ENCODE measurements at regions not wholly inside any gene's neighbourhood (a gene's known extent, or its start where the extent isn't known, plus 50 kb on each side); places are given as distances from the start of the nearest gene placed in this dataset.

- DNase-seq (ENCODE audit: low read depth): peak; percentile 89
These were observed 80.5 kb upstream of the SLC24A5 start for GRCh38 chr15:48040166-48040817.

- DNase-seq (ENCODE audit: low read depth): no peak
These were observed 79.3 kb upstream of the SLC24A5 start for GRCh38 chr15:48041454-48041853.

GRCh38 chr15:48046813-48047438, 73.9 kb upstream of the SLC24A5 start:
- DNase-seq (ENCODE audit: low read depth): no peak

GRCh38 chr15:48049736-48050135, 71.1 kb upstream of the SLC24A5 start:
- DNase-seq (ENCODE audit: low read depth): no peak

GRCh38 chr15:48052946-48053345, 67.8 kb upstream of the SLC24A5 start:
- DNase-seq (ENCODE audit: low read depth): peak; percentile 88

- DNase-seq (ENCODE audit: low read depth): no peak
These were observed 62.4 kb upstream of the SLC24A5 start for GRCh38 chr15:48058371-48058770.

GRCh38 chr15:48059791-48060190, 61.0 kb upstream of the SLC24A5 start:
- no peak for DNase-seq (ENCODE audit: low read depth)

- DNase-seq (ENCODE audit: low read depth): peak; percentile 42
These were observed 60.4 kb upstream of the SLC24A5 start for GRCh38 chr15:48060396-48060795.

GRCh38 chr15:48061605-48062004, 59.2 kb upstream of the SLC24A5 start:
- DNase-seq (ENCODE audit: low read depth): no peak

GRCh38 chr15:48062148-48062872, 58.5 kb upstream of the SLC24A5 start:
- peak; percentile 22 for DNase-seq (ENCODE audit: low read depth)

- DNase-seq (ENCODE audit: low read depth): no peak
These were observed 57.3 kb upstream of the SLC24A5 start for GRCh38 chr15:48063411-48063985.

- no peak for DNase-seq (ENCODE audit: low read depth)
These were observed 56.4 kb upstream of the SLC24A5 start for GRCh38 chr15:48064421-48064820.

- no peak for DNase-seq (ENCODE audit: low read depth)
These were observed 54.3 kb upstream of the SLC24A5 start for GRCh38 chr15:48066456-48066855.
